ENCODE measurements at regions not wholly inside any gene's neighbourhood (a gene's known extent, or its start where the extent isn't known, plus 50 kb on each side); places are given as distances from the start of the nearest gene placed in this dataset.

GRCh38 chr10:128993443-128993842 is 473.6 kb upstream of the MGMT start:
- no peak overlapping the region for H3K4me3 ChIP-seq
- H3K9me3 ChIP-seq = no peaks in the 10 kb centered on the region
- H3K27me3 ChIP-seq = no peaks in the 10 kb centered on the region
- H3K36me3 ChIP-seq = no peaks in the 10 kb centered on the region
- no peaks in the 10 kb centered on the region for H3K4me1 ChIP-seq
- no peak for DNase-seq
- intact Hi-C loops (cut with DNase I; ENCODE audit: low total_unique reads) = no loop called here
- TF ChIP-seq CTCF (IDR thresholded peaks at IDR 0.05) (no peak), POLR2A (IDR thresholded peaks at IDR 0.05) (no peak)
- no peak overlapping the region for H3K27ac ChIP-seq

GRCh38 chr10:128993911-128994538 is 473.0 kb upstream of the MGMT start:
- Histone ChIP-seq H3K4me1 (no peaks in the 10 kb centered on the region), H3K4me3 (no peak overlapping the region), H3K36me3 (no peaks in the 10 kb centered on the region), H3K27ac (no peak overlapping the region), H3K27me3 (no peaks in the 10 kb centered on the region), H3K9me3 (no peaks in the 10 kb centered on the region)
- intact Hi-C loops (cut with DNase I; ENCODE audit: low total_unique reads) = no loop called here
- TF ChIP-seq POLR2A (IDR thresholded peaks at IDR 0.05) (no peak), CTCF (IDR thresholded peaks at IDR 0.05) (no peak)
- DNase-seq = no peak

- Histone ChIP-seq H3K9me3 (no peaks in the 10 kb centered on the region), H3K27ac (no peak overlapping the region), H3K4me3 (no peak overlapping the region), H3K36me3 (no peaks in the 10 kb centered on the region), H3K27me3 (no peaks in the 10 kb centered on the region), H3K4me1 (no peaks in the 10 kb centered on the region)
- TF ChIP-seq POLR2A (IDR thresholded peaks at IDR 0.05) (no peak), CTCF (IDR thresholded peaks at IDR 0.05) (no peak)
- DNase-seq = no peak
- intact Hi-C loops (cut with DNase I; ENCODE audit: low total_unique reads) = no loop called here
Measured at GRCh38 chr10:128994598-128995143, 472.4 kb upstream of the MGMT start.

GRCh38 chr10:128995676-128996075 is 471.4 kb upstream of the MGMT start:
- Histone ChIP-seq H3K9me3 (no peaks in the 10 kb centered on the region), H3K27ac (no peak overlapping the region), H3K36me3 (no peaks in the 10 kb centered on the region), H3K27me3 (no peaks in the 10 kb centered on the region), H3K4me3 (no peak overlapping the region), H3K4me1 (no peaks in the 10 kb centered on the region)
- TF ChIP-seq POLR2A (IDR thresholded peaks at IDR 0.05) (no peak), CTCF (IDR thresholded peaks at IDR 0.05) (no peak)
- DNase-seq = no peak
- intact Hi-C loops (cut with DNase I; ENCODE audit: low total_unique reads) = no loop called here

- H3K27me3 ChIP-seq = no peaks in the 10 kb centered on the region
- no peaks in the 10 kb centered on the region for H3K4me1 ChIP-seq
- H3K27ac ChIP-seq = no peak overlapping the region
- no peak overlapping the region for H3K4me3 ChIP-seq
- no peak for DNase-seq
- no peak for TF ChIP-seq CTCF (IDR thresholded peaks at IDR 0.05)
- no peak for TF ChIP-seq POLR2A (IDR thresholded peaks at IDR 0.05)
- no peaks in the 10 kb centered on the region for H3K9me3 ChIP-seq
- no peaks in the 10 kb centered on the region for H3K36me3 ChIP-seq
- intact Hi-C loops (cut with DNase I; ENCODE audit: low total_unique reads) = no loop called here
Measured at GRCh38 chr10:128996092-128996491, 470.9 kb upstream of the MGMT start.

Measured in uterus (tissue), 3 donors.